Fibroblast of lung (primary cell): ENCODE measurements at regions not wholly inside any gene's neighbourhood (a gene's known extent, or its start where the extent isn't known, plus 50 kb on each side); places are given as distances from the start of the nearest gene placed in this dataset.

Source experiments
- EZH2 ChIP-seq: IDR thresholded peaks from 2 replicates; pipeline ENCODE4 v1.5.1; 2012; ENCODE audit warnings: low read length, control low read depth, mild to moderate bottlenecking; ENCODE audit errors: missing control alignments
- TF ChIP-seq, protein P1 (sequence below), 2 donors: IDR thresholded peaks in 1 of 2; conservative IDR thresholded peaks in 1 of 2; 1 replicate in 1 of 2; 2 replicates in 1 of 2; pipeline ENCODE4 v1.5.1; 2011 to 2012; ENCODE audit warnings: low read length in 2 of 2, control low read depth in 1 of 2, inconsistent platforms in 1 of 2, low read depth in 1 of 2, mild to moderate bottlenecking in 1 of 2

DNA sequence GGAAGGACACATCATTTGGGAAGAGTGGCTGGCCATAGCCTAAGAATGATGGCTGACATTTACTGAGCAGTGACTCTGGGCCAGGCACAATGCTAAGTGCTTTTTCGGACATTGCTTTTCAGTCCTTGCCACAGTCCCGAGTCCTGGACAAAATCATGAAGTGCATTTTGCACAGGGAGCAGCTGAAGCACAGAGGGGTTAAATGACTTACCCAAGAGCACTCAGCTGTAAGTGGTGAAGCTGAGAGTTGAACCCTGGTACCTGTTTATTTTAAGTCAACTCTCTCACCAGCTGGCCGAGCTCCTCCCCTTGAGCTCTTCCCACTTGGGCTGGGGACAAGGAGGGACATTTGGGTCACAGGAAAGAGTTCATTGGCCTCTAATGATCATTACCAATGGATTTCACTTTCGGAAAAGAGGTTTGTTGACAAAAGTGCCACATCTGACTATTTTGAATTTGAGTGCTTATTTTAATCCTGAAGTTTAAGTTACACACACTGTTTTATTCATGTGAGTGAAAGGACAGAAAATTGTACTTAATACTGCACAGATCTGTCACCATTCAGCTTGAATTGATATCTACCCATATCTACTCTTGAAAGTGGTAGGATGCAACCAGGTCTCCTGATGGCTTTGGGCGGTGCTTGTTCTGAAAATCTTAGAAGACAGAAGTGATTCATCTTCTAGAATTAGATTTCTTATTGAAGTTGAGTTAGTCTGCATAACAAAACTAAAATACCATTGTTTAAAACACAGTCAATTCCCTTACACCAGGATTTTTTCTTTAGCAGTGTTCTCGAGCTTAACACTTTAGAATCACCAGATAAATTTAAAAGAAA, 368.7 kb upstream of the PROK2 start:
- TF ChIP-seq, protein P1, sequence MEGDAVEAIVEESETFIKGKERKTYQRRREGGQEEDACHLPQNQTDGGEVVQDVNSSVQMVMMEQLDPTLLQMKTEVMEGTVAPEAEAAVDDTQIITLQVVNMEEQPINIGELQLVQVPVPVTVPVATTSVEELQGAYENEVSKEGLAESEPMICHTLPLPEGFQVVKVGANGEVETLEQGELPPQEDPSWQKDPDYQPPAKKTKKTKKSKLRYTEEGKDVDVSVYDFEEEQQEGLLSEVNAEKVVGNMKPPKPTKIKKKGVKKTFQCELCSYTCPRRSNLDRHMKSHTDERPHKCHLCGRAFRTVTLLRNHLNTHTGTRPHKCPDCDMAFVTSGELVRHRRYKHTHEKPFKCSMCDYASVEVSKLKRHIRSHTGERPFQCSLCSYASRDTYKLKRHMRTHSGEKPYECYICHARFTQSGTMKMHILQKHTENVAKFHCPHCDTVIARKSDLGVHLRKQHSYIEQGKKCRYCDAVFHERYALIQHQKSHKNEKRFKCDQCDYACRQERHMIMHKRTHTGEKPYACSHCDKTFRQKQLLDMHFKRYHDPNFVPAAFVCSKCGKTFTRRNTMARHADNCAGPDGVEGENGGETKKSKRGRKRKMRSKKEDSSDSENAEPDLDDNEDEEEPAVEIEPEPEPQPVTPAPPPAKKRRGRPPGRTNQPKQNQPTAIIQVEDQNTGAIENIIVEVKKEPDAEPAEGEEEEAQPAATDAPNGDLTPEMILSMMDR (conservative IDR thresholded peaks at IDR 0.05 in 1 of 2, IDR thresholded peaks at IDR 0.05 in 1 of 2; ENCODE audit: low read depth in 1 of 2, low read length in 2 of 2): no peak
- no peak for TF ChIP-seq EZH2
